ENCODE measurements at regions not wholly inside any gene's neighbourhood (a gene's known extent, or its start where the extent isn't known, plus 50 kb on each side); places are given as distances from the start of the nearest gene placed in this dataset.

DNA sequence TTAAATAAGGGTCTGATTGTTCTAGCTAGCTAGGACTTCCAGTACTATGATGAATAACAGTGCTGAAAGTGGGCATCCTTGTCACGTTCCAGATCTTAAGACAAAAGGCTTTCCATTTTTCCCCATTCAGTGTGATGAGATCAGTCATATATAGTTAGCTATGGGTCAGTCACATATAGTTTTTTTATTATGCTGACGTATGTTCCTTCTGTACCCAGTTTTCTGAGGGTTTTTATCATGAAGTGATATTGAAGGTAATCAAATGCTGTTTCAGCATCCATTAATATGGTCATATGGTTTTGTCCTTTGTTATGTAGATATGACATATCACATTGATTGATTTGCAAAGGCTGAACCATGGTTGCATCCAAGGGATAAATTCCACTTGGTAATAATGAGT is 800.1 kb upstream of the FBXO33 start:
- TF ChIP-seq, protein P1, sequence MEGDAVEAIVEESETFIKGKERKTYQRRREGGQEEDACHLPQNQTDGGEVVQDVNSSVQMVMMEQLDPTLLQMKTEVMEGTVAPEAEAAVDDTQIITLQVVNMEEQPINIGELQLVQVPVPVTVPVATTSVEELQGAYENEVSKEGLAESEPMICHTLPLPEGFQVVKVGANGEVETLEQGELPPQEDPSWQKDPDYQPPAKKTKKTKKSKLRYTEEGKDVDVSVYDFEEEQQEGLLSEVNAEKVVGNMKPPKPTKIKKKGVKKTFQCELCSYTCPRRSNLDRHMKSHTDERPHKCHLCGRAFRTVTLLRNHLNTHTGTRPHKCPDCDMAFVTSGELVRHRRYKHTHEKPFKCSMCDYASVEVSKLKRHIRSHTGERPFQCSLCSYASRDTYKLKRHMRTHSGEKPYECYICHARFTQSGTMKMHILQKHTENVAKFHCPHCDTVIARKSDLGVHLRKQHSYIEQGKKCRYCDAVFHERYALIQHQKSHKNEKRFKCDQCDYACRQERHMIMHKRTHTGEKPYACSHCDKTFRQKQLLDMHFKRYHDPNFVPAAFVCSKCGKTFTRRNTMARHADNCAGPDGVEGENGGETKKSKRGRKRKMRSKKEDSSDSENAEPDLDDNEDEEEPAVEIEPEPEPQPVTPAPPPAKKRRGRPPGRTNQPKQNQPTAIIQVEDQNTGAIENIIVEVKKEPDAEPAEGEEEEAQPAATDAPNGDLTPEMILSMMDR (IDR thresholded peaks at IDR 0.05): no peak
- TF ChIP-seq POLR2A (IDR thresholded peaks at IDR 0.05): no peak
